K562 (cell line): ENCODE measurements at regions not wholly inside any gene's neighbourhood (a gene's known extent, or its start where the extent isn't known, plus 50 kb on each side); places are given as distances from the start of the nearest gene placed in this dataset.
A peak's percentile ranks its signal among the peaks of the same experiment; 100 is the strongest.

Experiments
- ATAC-seq: fragments of 200-7000 bp; cut with Tn5 transposase; 3 replicates; pipeline ENCODE4 v1.9.1; 2020; ENCODE audit warnings: moderate library complexity
- BruUV-seq: library from RNA; stranded (reverse); fragments of 400-500 nt; replicated peaks from 2 replicates; lab custom pipeline; 2021; lab: Mats Ljungman, UMichigan
- CTCF ChIA-PET: fragments of 300-600 bp; formaldehyde crosslinking; extraction: SDS; loops from one replicate; lab custom pipeline; 2021; ENCODE audit warnings: low intra/inter-chr PET ratio; lab: Yijun Ruan, JAX
- POLR2A ChIA-PET: fragments of 300-600, 350-650 bp; sonication (Branson Sonifier 250); formaldehyde crosslinking; extraction: SDS; loops from one replicate; lab custom pipeline; 2021; ENCODE audit warnings: antibody characterized with exemption, inconsistent platforms; lab: Yijun Ruan, JAX
- DNase-seq, 4 experiments: peaks; one replicate each; pipeline versions ENCODE4 v3.0.0 to v3.0.0-alpha.2; 2011 to 2018; ENCODE audit warnings: low spot score in 3 of 4, mixed read lengths in 3 of 4; ENCODE audit errors: extremely low read depth in 1 of 4
- FAIRE-seq: peaks from 2 replicates; lab custom pipeline; 2011; peaks lifted over from hg19 to GRCh38; lab: Jason Lieb, UNC
- H2AFZ ChIP-seq: 2 replicates; pipeline ENCODE4 v1.6.0; 2011; ENCODE audit warnings: low read depth, low read length, control low read depth, inconsistent platforms
- H3K27ac ChIP-seq: fragments of 200-600 bp; 3 replicates; pipeline ENCODE4 v1.8.0; 2011; ENCODE audit warnings: low read depth, mild to moderate bottlenecking, control low read depth, inconsistent platforms, low read length, moderate library complexity, mixed read lengths; ENCODE audit errors: extremely low read depth
- H3K27me3 ChIP-seq, 2 experiments: fragments of 300-600 bp in 1 of 2; 2 replicates in 1 of 2; 3 replicates in 1 of 2; pipeline versions ENCODE4 v1.6.0 to v1.8.0; 2011; ENCODE audit warnings: inconsistent platforms in 2 of 2, low read length in 2 of 2, mild to moderate bottlenecking in 1 of 2, mixed read lengths in 1 of 2, moderate library complexity in 1 of 2; ENCODE audit not compliant: control insufficient read depth in 2 of 2, insufficient read depth in 2 of 2
- H3K36me3 ChIP-seq: fragments of 300-600 bp; 3 replicates; pipeline ENCODE4 v1.8.0; 2011; ENCODE audit warnings: mild to moderate bottlenecking, low read length, inconsistent platforms; ENCODE audit not compliant: control insufficient read depth, insufficient read depth
- H3K4me1 ChIP-seq, 2 experiments: fragments of 200-600 bp in 1 of 2; replicated peaks in 1 of 2; 2 replicates in 1 of 2; 3 replicates in 1 of 2; pipeline versions ENCODE4 v1.5.1 to v1.8.0; 2011; ENCODE audit warnings: inconsistent platforms in 2 of 2, low read length in 2 of 2, mild to moderate bottlenecking in 1 of 2, mixed read lengths in 1 of 2, moderate library complexity in 1 of 2; ENCODE audit not compliant: control insufficient read depth in 2 of 2, insufficient read depth in 2 of 2
- H3K4me2 ChIP-seq: 2 replicates; pipeline ENCODE4 v1.6.1; 2011; ENCODE audit warnings: low read length, control low read depth, inconsistent platforms, mixed read lengths; ENCODE audit not compliant: insufficient read depth
- H3K4me3 ChIP-seq: fragments of 200-600 bp; sonication (generic), shearing (Covaris generic); 2 replicates; pipeline ENCODE4 v1.5.1; 2016; ENCODE audit warnings: control low read depth, inconsistent platforms
- H3K79me2 ChIP-seq: fragments of 200-600 bp; 3 replicates; pipeline ENCODE4 v1.8.0; 2011; ENCODE audit warnings: low read length, inconsistent platforms; ENCODE audit not compliant: control insufficient read depth, insufficient read depth
- H3K9ac ChIP-seq, 2 experiments: 2 replicates each; pipeline versions ENCODE4 v1.6.0 to v1.6.1; 2011; ENCODE audit warnings: low read depth in 2 of 2, low read length in 2 of 2, control low read depth in 1 of 2, inconsistent platforms in 1 of 2, mild to moderate bottlenecking in 1 of 2, mixed read lengths in 1 of 2; ENCODE audit not compliant: insufficient read depth in 1 of 2
- H3K9me1 ChIP-seq: one replicate; pipeline ENCODE4 v1.6.0; 2011; ENCODE audit warnings: inconsistent platforms, mild to moderate bottlenecking, low read length, moderate library complexity; ENCODE audit not compliant: control insufficient read depth, insufficient read depth
- H3K9me3 ChIP-seq: replicated peaks from 2 replicates; pipeline ENCODE4 v1.5.1; 2011; ENCODE audit warnings: low read depth, low read length, inconsistent platforms; ENCODE audit not compliant: control insufficient read depth, insufficient read depth
- H4K20me1 ChIP-seq: replicated peaks from 2 replicates; pipeline ENCODE4 v1.6.1; 2011; ENCODE audit warnings: low read length, inconsistent platforms, mixed read lengths; ENCODE audit not compliant: control insufficient read depth, insufficient read depth
- CBFA2T2 ChIP-seq: fragments of 450-650 bp; conservative IDR thresholded peaks from 2 replicates; pipeline ENCODE4 v1.6.1; 2017; ENCODE audit warnings: mild to moderate bottlenecking
- CBFA2T3 ChIP-seq: fragments of 450-650 bp; IDR thresholded peaks from 2 replicates; pipeline ENCODE4 v1.6.1; 2017
- KDM1A ChIP-seq, 2 experiments: fragments of 450-650 bp; IDR thresholded peaks; 2 replicates each; pipeline ENCODE4 v1.6.1; 2016; ENCODE audit warnings: mild to moderate bottlenecking in 2 of 2
- KLF13 ChIP-seq: fragments of 450-650 bp; IDR thresholded peaks from 2 replicates; pipeline ENCODE4 v1.6.1; 2016; ENCODE audit warnings: missing genetic modification characterization, low read depth, mild to moderate bottlenecking, missing compliant biosample characterization, moderate library complexity, borderline replicate concordance
- KLF16 ChIP-seq: IDR thresholded peaks from 2 replicates; pipeline ENCODE4 v1.6.1; 2016; ENCODE audit warnings: antibody characterized with exemption
- MEF2D ChIP-seq: conservative IDR thresholded peaks from 2 replicates; pipeline ENCODE4 v1.6.1; 2016; ENCODE audit warnings: low read depth, missing genetic modification characterization, missing compliant biosample characterization
- NCOR1 ChIP-seq: fragments of 450-650 bp; IDR thresholded peaks from 2 replicates; pipeline ENCODE4 v1.6.1; 2016; ENCODE audit warnings: mild to moderate bottlenecking, moderate library complexity
- RCOR1 ChIP-seq, 2 experiments: IDR thresholded peaks; 2 replicates each; pipeline ENCODE4 v1.6.1; 2012; ENCODE audit warnings: low read depth in 2 of 2, low read length in 2 of 2, borderline replicate concordance in 1 of 2, improper control_type of control experiment in 1 of 2
- SPI1 ChIP-seq: IDR thresholded peaks from 2 replicates; pipeline ENCODE4 v1.6.1; 2011; ENCODE audit warnings: low read depth, low read length, control low read depth, borderline replicate concordance
- ZNF212 ChIP-seq: fragments of 450-650 bp; formaldehyde crosslinking; IDR thresholded peaks from 2 replicates; pipeline ENCODE4 v1.4.0; 2020; ENCODE audit warnings: mild to moderate bottlenecking
- ZNF780A ChIP-seq: fragments of 250-450 bp; sonication (Bioruptor Pico); IDR thresholded peaks from 2 replicates; pipeline ENCODE4 v1.5.0; 2021; ENCODE audit warnings: mild to moderate bottlenecking
- WGBS: fragments of 100-300 bp; shearing (Covaris generic); methylation state at CpG from one replicate; pipeline ENCODE4 v1.1.6; 2016; ENCODE audit warnings: low coverage, mixed read lengths; ENCODE audit not compliant: insufficient coverage; ENCODE audit errors: missing lambda C conversion rate; 5-methylcytosine and 5-hydroxymethylcytosine counted together
- in situ Hi-C: fragments of 300-500 bp; cut with MboI; formaldehyde crosslinking; loops from 4 replicates; pipeline ENCODE4 v1.15.0; 2018; ENCODE audit warnings: inconsistent platforms, mixed read lengths
- intact Hi-C: fragments of 100-400 bp; cut with micrococcal nuclease; formaldehyde crosslinking; loops from 2 replicates; pipeline ENCODE4 v1.14.2; 2022

- in situ Hi-C loops (no loop called here), intact Hi-C loops (no loop called here)
- Histone ChIP-seq H3K9me1 (no peaks in the 10 kb centered on the region), H2AFZ (no peak overlapping the region), H3K9ac (no peak overlapping the region), H3K4me2 (no peak overlapping the region), H3K36me3 (no peaks in the 10 kb centered on the region)
- DNase-seq, result no peak
- no TSS peak for BruUV-seq
- TF ChIP-seq KDM1A (IDR thresholded peaks at IDR 0.05) (peak; percentile 74 to 80), RCOR1 (IDR thresholded peaks at IDR 0.05; ENCODE audit: borderline replicate concordance in 1 of 2, low read depth in 2 of 2, low read length in 2 of 2) (peak; percentile 31 to 61; a peak in 3 of 4 replicates), ZNF212 (CRISPR knock-in tag) (no peak)
- TF ChIP-seq, all 486 proteins: peak for 2
- Histone ChIP-seq H3K4me1 (peaks cover 0 to 3% of the 10 kb centered on the region in 2 experiments; a peak in 2 of 5 replicates), H3K27ac (no peak overlapping the region), H3K4me3 (no peak overlapping the region), H3K79me2 (no peaks in the 10 kb centered on the region), H3K9me3 (no peaks in the 10 kb centered on the region), H3K27me3 (no peaks in the 10 kb centered on the region; a peak in 1 of 5 replicates), H4K20me1 (no peaks in the 10 kb centered on the region)
- ATAC-seq, result no peak
- no peak for FAIRE-seq
- WGBS, result 17% methylated on average over 3 of the region's 3 CpGs
- POLR2A ChIA-PET, result no interaction called here
- CTCF ChIA-PET, result no interaction called here
These were observed 82.8 kb upstream of the PTH start for GRCh38 chr11:13578514-13579140.

GRCh38 chr11:13577881-13578280 is 82.1 kb upstream of the PTH start:
- POLR2A ChIA-PET, result no interaction called here
- peak in 3 of 4 experiments; percentile 8 to 48 (median 17) for DNase-seq
- no peaks in the 10 kb centered on the region for H3K9me3 ChIP-seq
- BruUV-seq, result no TSS peak
- CTCF ChIA-PET, result no interaction called here
- H3K4me2 ChIP-seq, result no peak overlapping the region
- no peaks in the 10 kb centered on the region for H3K79me2 ChIP-seq
- 0% methylated on average over 2 of the region's 2 CpGs for WGBS
- no peaks in the 10 kb centered on the region for H4K20me1 ChIP-seq
- no peaks in the 10 kb centered on the region; a peak in 1 of 5 replicates for H3K27me3 ChIP-seq
- in situ Hi-C loops, result no loop called here
- H3K9me1 ChIP-seq, result no peaks in the 10 kb centered on the region
- no peak overlapping the region for H3K27ac ChIP-seq
- no peak overlapping the region for H3K4me3 ChIP-seq
- no peak overlapping the region for H2AFZ ChIP-seq
- intact Hi-C loops, result no loop called here
- H3K4me1 ChIP-seq, result peaks cover 0 to 3% of the 10 kb centered on the region in 2 experiments; a peak in 2 of 5 replicates
- ATAC-seq, result peak; percentile 53
- FAIRE-seq, result no peak
- H3K36me3 ChIP-seq, result no peaks in the 10 kb centered on the region
- H3K9ac ChIP-seq, result no peak overlapping the region
- peak; percentile 56; the same call in 1 of the 2 replicates for TF ChIP-seq SPI1
- peak; percentile 57 for TF ChIP-seq CBFA2T2
- no peak for TF ChIP-seq KLF13 (tag)
- TF ChIP-seq ZNF780A (CRISPR knock-in tag), result no peak
- TF ChIP-seq KLF16, result 0 out of 2 replicates have a peak, but pooled peaks have one; percentile 21
- peak; percentile 51; the same call in 1 of the 2 replicates for TF ChIP-seq NCOR1
- no peak for TF ChIP-seq MEF2D (tag)
- TF ChIP-seq CBFA2T3, result peak; percentile 78
